ENCODE measurements at regions not wholly inside any gene's neighbourhood (a gene's known extent, or its start where the extent isn't known, plus 50 kb on each side); places are given as distances from the start of the nearest gene placed in this dataset.
"Not testable (repeated sequence)": the region's sequence is repeated elsewhere in the genome, so short reads cannot be mapped to it uniquely, and the experiment has no call there.

DNA sequence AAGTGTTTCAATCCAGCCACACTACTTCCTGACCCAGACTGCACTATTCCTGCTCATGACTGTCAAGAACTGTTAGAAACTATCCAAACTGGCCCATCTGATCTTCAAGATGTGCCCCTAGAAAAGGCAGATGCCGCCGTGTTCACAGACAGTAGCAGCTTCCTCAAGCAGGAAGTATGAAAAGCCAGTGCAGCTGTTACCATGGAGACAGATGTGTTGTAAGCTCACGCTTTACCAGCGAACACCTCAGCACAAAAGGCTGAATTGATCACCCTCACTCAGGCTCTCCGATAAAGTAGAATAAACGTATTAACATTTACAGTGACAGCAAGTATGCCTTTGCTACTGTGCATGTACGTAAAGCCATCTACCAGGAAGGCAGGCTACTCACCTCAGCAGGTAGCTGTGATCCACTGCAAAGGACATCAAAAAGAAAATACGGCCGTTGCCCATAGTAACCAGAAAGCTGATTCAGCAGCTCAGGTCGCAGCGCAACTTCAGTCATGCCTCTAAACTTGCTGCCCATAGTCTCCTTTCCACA is 132.9 kb upstream of the ROPN1B start:
- peak; percentile 31 for DNase-seq
- H3K4me3 ChIP-seq; H3F3A ChIP-seq (ENCODE audit: insufficient read depth); in situ Hi-C loops (cut with MboI); H2AFZ ChIP-seq; H3K9me3 ChIP-seq (ENCODE audit: low read depth); H3K27ac ChIP-seq; H3K79me2 ChIP-seq (ENCODE audit: insufficient read depth); H3K9me2 ChIP-seq (ENCODE audit: insufficient read depth); H3K4me2 ChIP-seq (ENCODE audit: unreplicated experiment); H3K9ac ChIP-seq; H3K4me1 ChIP-seq (ENCODE audit: insufficient read depth); H3K36me3 ChIP-seq (ENCODE audit: low read depth); H3K27me3 ChIP-seq (replicated peaks; ENCODE audit: insufficient read depth); H4K20me1 ChIP-seq (ENCODE audit: insufficient read depth): not testable (repeated sequence)
- WGBS, 2 experiments (ENCODE audit: low coverage in 1 of 2, low lambda C conversion rate in 2 of 2, missing lambda C conversion rate in 2 of 2), result 42 to 49% methylated on average over 11 of the region's 11 CpGs

DNA sequence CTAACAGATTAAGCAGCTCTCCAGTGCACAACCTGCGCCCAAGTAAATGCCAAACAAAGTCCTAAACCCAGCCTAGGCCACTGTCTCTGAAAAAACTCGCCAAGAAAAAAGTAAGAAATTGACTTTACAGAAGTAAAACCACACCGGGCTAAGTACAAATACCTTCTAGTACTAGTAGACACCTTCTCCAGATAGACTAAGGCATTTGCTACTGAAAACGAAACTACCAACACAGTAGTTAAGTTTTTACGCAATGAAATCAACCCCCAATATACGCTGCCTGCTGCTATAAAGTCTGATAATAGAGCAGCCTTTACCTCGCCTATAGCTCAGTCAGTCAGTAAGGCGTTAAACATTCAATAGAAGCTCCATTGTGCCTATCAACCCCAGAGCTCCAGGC is 132.2 kb upstream of the ROPN1B start:
- WGBS, 2 experiments (ENCODE audit: low coverage in 1 of 2, low lambda C conversion rate in 2 of 2, missing lambda C conversion rate in 2 of 2), result 82 to 83% methylated on average over 7 to 8 of the region's 8 CpGs
- H3K36me3 ChIP-seq (ENCODE audit: low read depth); H4K20me1 ChIP-seq (ENCODE audit: insufficient read depth); H3K9me3 ChIP-seq (ENCODE audit: low read depth); H3K27me3 ChIP-seq (replicated peaks; ENCODE audit: insufficient read depth); H3F3A ChIP-seq (ENCODE audit: insufficient read depth); H3K9me2 ChIP-seq (ENCODE audit: insufficient read depth); H3K9ac ChIP-seq; DNase-seq; in situ Hi-C loops (cut with MboI); H3K27ac ChIP-seq; H3K4me2 ChIP-seq (ENCODE audit: unreplicated experiment); H2AFZ ChIP-seq; H3K79me2 ChIP-seq (ENCODE audit: insufficient read depth); H3K4me3 ChIP-seq; H3K4me1 ChIP-seq (ENCODE audit: insufficient read depth): not testable (repeated sequence)

DNA sequence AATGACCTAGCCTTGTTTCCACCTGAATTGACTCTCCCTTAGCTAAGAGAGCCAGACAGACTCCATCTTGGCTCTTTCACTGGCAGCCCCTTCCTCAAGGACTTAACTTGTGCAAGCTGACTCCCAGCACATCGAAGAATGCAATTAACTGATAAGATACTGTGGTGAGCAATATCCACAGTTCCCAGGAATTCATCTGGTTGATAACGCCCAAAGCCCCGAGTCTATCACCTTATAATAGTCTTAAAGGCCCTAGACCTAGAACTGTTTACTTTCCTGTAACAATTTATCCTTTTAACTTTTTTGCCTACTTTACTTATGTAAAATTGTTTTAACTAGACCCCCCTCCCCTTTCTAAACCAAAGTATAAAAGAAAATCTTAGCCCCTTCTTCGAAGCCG is 130.1 kb upstream of the ROPN1B start:
- H3F3A ChIP-seq (ENCODE audit: insufficient read depth); H3K4me1 ChIP-seq (ENCODE audit: insufficient read depth); H3K79me2 ChIP-seq (ENCODE audit: insufficient read depth); H3K9me2 ChIP-seq (ENCODE audit: insufficient read depth); H3K27ac ChIP-seq; H3K27me3 ChIP-seq (replicated peaks; ENCODE audit: insufficient read depth); H3K9me3 ChIP-seq (ENCODE audit: low read depth); in situ Hi-C loops (cut with MboI); H3K4me2 ChIP-seq (ENCODE audit: unreplicated experiment); DNase-seq; H4K20me1 ChIP-seq (ENCODE audit: insufficient read depth); H3K36me3 ChIP-seq (ENCODE audit: low read depth); H2AFZ ChIP-seq; H3K9ac ChIP-seq; H3K4me3 ChIP-seq: not testable (repeated sequence)
- WGBS, 2 experiments (ENCODE audit: low coverage in 1 of 2, low lambda C conversion rate in 2 of 2, missing lambda C conversion rate in 2 of 2), result 91% methylated on average over 5 of the region's 5 CpGs

DNA sequence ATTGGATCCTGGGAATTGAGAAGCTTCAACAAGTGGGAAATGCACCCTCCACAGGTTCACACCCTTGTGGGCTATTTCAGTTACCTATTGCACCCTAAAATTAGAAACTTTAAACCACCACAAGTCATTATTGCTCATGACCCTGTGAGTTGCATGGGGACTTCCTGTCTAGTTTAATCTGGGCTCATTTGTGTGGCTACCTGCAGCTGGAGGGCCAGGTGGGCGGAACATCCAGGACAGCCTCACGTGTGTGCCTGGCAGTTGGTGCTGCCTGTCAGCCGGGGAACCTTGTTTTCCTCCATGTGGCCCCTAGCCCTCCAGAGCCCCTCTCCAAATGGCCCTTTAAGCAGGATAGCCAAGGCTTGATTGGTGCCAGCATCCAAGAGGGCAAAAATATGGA is 128.5 kb upstream of the ROPN1B start:
- in situ Hi-C loops (cut with MboI); H3K79me2 ChIP-seq (ENCODE audit: insufficient read depth): not testable (repeated sequence)

DNA sequence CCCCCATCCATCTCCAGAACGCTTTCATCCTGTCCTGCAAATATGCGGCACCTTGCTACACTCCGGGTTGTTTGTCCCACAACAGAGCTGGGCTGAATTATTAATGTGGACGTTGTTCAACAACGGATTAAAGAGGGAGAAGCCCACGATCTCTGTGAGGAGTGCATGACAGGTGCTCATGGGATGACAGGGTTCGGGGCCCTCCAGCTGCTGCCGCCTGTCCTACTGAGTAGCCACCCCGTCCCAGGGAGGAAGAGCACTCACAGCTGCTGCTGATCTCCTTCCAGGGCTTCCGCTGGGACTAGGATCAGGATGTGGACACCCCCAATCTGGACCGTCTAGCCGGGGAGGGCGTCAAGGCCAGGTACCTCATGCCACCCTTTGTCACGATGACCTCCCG is 121.0 kb upstream of the ROPN1B start:
- in situ Hi-C loops (cut with MboI); H3K27me3 ChIP-seq (replicated peaks; ENCODE audit: insufficient read depth); H2AFZ ChIP-seq; H3K9ac ChIP-seq; H3K79me2 ChIP-seq (ENCODE audit: insufficient read depth); H3K9me2 ChIP-seq (ENCODE audit: insufficient read depth); H3K4me2 ChIP-seq (ENCODE audit: unreplicated experiment); H3K36me3 ChIP-seq (ENCODE audit: low read depth); H3K4me3 ChIP-seq; DNase-seq; H4K20me1 ChIP-seq (ENCODE audit: insufficient read depth); H3K9me3 ChIP-seq (ENCODE audit: low read depth); H3F3A ChIP-seq (ENCODE audit: insufficient read depth); H3K4me1 ChIP-seq (ENCODE audit: insufficient read depth); H3K27ac ChIP-seq: not testable (repeated sequence)
- WGBS, 2 experiments (ENCODE audit: low coverage in 1 of 2, low lambda C conversion rate in 2 of 2, missing lambda C conversion rate in 2 of 2), result 91 to 92% methylated on average over 15 of the region's 15 CpGs

More for the DNA sequence above, 128.5 kb upstream of the ROPN1B start:
- not testable (repeated sequence) for H4K20me1 ChIP-seq (ENCODE audit: insufficient read depth); H2AFZ ChIP-seq; H3K27me3 ChIP-seq (replicated peaks; ENCODE audit: insufficient read depth); H3K9me3 ChIP-seq (ENCODE audit: low read depth); H3K9ac ChIP-seq; H3K4me3 ChIP-seq; H3K4me1 ChIP-seq (ENCODE audit: insufficient read depth); H3K9me2 ChIP-seq (ENCODE audit: insufficient read depth); H3F3A ChIP-seq (ENCODE audit: insufficient read depth); DNase-seq; H3K4me2 ChIP-seq (ENCODE audit: unreplicated experiment); H3K27ac ChIP-seq; H3K36me3 ChIP-seq (ENCODE audit: low read depth)
- 75 to 84% methylated on average over 2 to 3 of the region's 3 CpGs for WGBS, 2 experiments (ENCODE audit: low coverage in 1 of 2, low lambda C conversion rate in 2 of 2, missing lambda C conversion rate in 2 of 2)

DNA sequence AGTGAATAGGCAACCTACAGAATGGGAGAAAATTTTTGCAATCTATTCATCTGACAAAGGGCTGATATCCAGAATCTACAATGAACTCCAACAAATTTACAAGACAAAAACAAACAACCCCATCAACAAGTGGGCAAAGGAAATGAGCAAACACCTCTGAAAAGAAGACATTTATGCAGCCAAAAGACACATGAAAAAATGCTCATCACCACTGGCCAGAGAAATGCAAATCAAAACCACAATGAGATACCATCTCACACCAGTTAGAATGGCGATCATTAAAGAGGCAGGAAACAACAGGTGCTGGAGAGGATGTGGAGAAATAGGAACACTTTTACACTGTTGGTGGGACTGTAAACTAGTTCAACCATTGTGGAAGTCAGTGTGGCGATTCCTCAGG is 114.0 kb upstream of the ROPN1B start:
- H3K4me3 ChIP-seq; H3K27me3 ChIP-seq (replicated peaks; ENCODE audit: insufficient read depth); H3K9ac ChIP-seq; H3K36me3 ChIP-seq (ENCODE audit: low read depth); H3K4me1 ChIP-seq (ENCODE audit: insufficient read depth); H3K9me3 ChIP-seq (ENCODE audit: low read depth); DNase-seq; H3K79me2 ChIP-seq (ENCODE audit: insufficient read depth); H4K20me1 ChIP-seq (ENCODE audit: insufficient read depth); H3F3A ChIP-seq (ENCODE audit: insufficient read depth); H2AFZ ChIP-seq; in situ Hi-C loops (cut with MboI); H3K4me2 ChIP-seq (ENCODE audit: unreplicated experiment); H3K27ac ChIP-seq; H3K9me2 ChIP-seq (ENCODE audit: insufficient read depth): not testable (repeated sequence)
- 78 to 86% methylated on average over 2 of the region's 2 CpGs for WGBS, 2 experiments (ENCODE audit: low coverage in 1 of 2, low lambda C conversion rate in 2 of 2, missing lambda C conversion rate in 2 of 2)

DNA sequence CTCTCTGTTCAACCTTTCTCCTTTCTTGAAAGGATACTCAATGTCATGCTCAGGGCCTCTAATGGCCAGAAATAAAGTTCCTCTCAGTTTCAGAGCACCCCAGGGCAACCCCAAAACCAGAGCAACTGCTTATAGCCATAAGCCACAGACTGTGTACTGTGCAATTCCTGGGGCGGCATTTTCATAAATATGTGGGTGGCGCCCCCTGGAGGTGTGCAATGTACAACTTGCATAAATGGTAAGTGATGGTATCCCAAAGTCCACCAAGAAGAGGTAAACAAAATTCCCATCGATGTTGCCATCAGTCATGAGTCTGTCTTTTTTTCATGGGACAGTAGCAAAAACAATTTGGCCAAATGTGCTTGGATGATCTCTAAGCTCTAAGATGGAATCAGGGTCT is 108.4 kb upstream of the ROPN1B start:
- H4K20me1 ChIP-seq (ENCODE audit: insufficient read depth); DNase-seq; H3K9me2 ChIP-seq (ENCODE audit: insufficient read depth); H3K9me3 ChIP-seq (ENCODE audit: low read depth); H3K4me2 ChIP-seq (ENCODE audit: unreplicated experiment); H3K4me1 ChIP-seq (ENCODE audit: insufficient read depth); H2AFZ ChIP-seq; H3K27ac ChIP-seq; H3K36me3 ChIP-seq (ENCODE audit: low read depth); H3K9ac ChIP-seq; in situ Hi-C loops (cut with MboI); H3K4me3 ChIP-seq; H3F3A ChIP-seq (ENCODE audit: insufficient read depth); H3K79me2 ChIP-seq (ENCODE audit: insufficient read depth); H3K27me3 ChIP-seq (replicated peaks; ENCODE audit: insufficient read depth): not testable (repeated sequence)
- WGBS, 2 experiments (ENCODE audit: low coverage in 1 of 2, low lambda C conversion rate in 2 of 2, missing lambda C conversion rate in 2 of 2), result 77 to 93% methylated on average over 3 of the region's 3 CpGs

DNA sequence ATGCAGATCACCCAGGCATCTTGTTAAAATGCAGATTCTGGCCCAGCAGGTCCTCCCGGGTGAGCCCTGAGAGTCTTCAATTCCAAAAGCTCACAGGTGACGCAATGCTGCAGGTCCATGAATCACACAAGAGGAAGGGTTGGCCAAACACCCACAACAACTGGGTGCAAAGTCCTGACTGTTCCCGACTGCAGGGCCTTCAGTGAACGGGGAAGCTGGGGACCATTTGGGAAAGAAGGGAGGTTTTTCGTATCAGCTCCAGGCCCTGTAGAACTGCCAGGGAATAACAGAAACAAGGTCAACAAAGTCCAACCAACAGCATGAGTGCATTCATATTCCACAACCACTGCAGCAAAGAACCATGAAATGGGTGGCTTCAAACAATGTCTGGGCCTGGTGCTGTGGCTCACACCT is 106.1 kb upstream of the ROPN1B start:
- peak; percentile 18 for DNase-seq
- H3K9me2 ChIP-seq (ENCODE audit: insufficient read depth); H3K27me3 ChIP-seq (replicated peaks; ENCODE audit: insufficient read depth); H3K4me3 ChIP-seq; H3K9ac ChIP-seq; in situ Hi-C loops (cut with MboI); H3F3A ChIP-seq (ENCODE audit: insufficient read depth); H3K27ac ChIP-seq; H4K20me1 ChIP-seq (ENCODE audit: insufficient read depth); H3K36me3 ChIP-seq (ENCODE audit: low read depth); H3K4me1 ChIP-seq (ENCODE audit: insufficient read depth); H2AFZ ChIP-seq; H3K9me3 ChIP-seq (ENCODE audit: low read depth); H3K4me2 ChIP-seq (ENCODE audit: unreplicated experiment); H3K79me2 ChIP-seq (ENCODE audit: insufficient read depth): not testable (repeated sequence)
- WGBS, 2 experiments (ENCODE audit: low coverage in 1 of 2, low lambda C conversion rate in 2 of 2, missing lambda C conversion rate in 2 of 2), result 65 to 70% methylated on average over 5 of the region's 5 CpGs

Measured in GM23248 (cell line).